Heart right ventricle (tissue), 16 donors: ENCODE measurements at regions not wholly inside any gene's neighbourhood (a gene's known extent, or its start where the extent isn't known, plus 50 kb on each side); places are given as distances from the start of the nearest gene placed in this dataset.

Experiments used
- ATAC-seq, 8 donors: fragments of 200-7000 bp; cut with Tn5 transposase; one replicate each; pipeline ENCODE4 v1.9.1; 2020; ENCODE audit warnings: mild to moderate bottlenecking in 8 of 8, moderate library complexity in 8 of 8, moderate number of reproducible peaks in 1 of 8
- DNase-seq, 2 donors: peaks; one replicate each; pipeline ENCODE4 v3.0.0-alpha.2; 2020
- H3K27ac ChIP-seq, 10 donors: fragments of 200-600 bp; sonication (generic) in 2 of 10; one replicate each; pipeline versions ENCODE4 v1.5.0 to v1.8.0; 2020 to 2022; ENCODE audit warnings: mild to moderate bottlenecking in 3 of 10
- H3K27me3 ChIP-seq, 7 donors: fragments of 200-600 bp; one replicate each; pipeline ENCODE4 v1.8.0; 2021 to 2022; ENCODE audit warnings: mild to moderate bottlenecking in 2 of 7
- H3K36me3 ChIP-seq, 9 donors: fragments of 200-600 bp; sonication (generic) in 1 of 9; one replicate each; pipeline versions ENCODE4 v1.5.0 to v1.8.0; 2020 to 2022; ENCODE audit warnings: mild to moderate bottlenecking in 2 of 9
- H3K4me1 ChIP-seq, 9 donors: fragments of 200-600 bp; sonication (generic) in 1 of 9; one replicate each; pipeline versions ENCODE4 v1.5.0 to v1.8.0; 2020 to 2022; ENCODE audit warnings: mild to moderate bottlenecking in 4 of 9
- H3K4me3 ChIP-seq, 10 donors: fragments of 200-600 bp; sonication (generic) in 2 of 10; one replicate each; pipeline versions ENCODE4 v1.5.0 to v1.8.0; 2020 to 2022; ENCODE audit warnings: mild to moderate bottlenecking in 7 of 10, moderate library complexity in 2 of 10
- H3K9me3 ChIP-seq, 11 donors: fragments of 200-600 bp in 10 of 11; sonication (generic) in 2 of 11; one replicate each; pipeline versions ENCODE4 v1.5.0 to v1.8.0; 2013 to 2022; ENCODE audit warnings: mild to moderate bottlenecking in 2 of 11, control low read depth in 1 of 11, moderate library complexity in 1 of 11
- WGBS, 2 donors: extraction: QIAGEN DNeasy Blood & Tissue Kit; methylation state at CpG; one replicate each; pipeline ENCODE4 v1.1.7; 2013; ENCODE audit warnings: inconsistent platforms in 1 of 2; 5-methylcytosine and 5-hydroxymethylcytosine counted together
- intact Hi-C, 10 donors: fragments of 100-400 bp; cut with DNase I; formaldehyde crosslinking; loops; one replicate each; pipeline versions ENCODE4 v1.11.1 to v1.14.2; 2022
- TF ChIP-seq, protein P1 (sequence below), 9 donors: fragments of 200-600 bp; sonication (generic) in 2 of 9; IDR thresholded peaks; one replicate each; pipeline versions ENCODE4 v1.5.0 to v1.8.0; 2021 to 2022; ENCODE audit warnings: antibody characterized with exemption in 9 of 9, mild to moderate bottlenecking in 5 of 9, moderate library complexity in 1 of 9
- donor health status: Arrhythmogenic right ventricular cardiomyopathy.
- donor health status: ischemic (EF 13 %, LVEDD 7.1; RV severe dilation, severe dysfunction).
- donor health status: healthy with polysubstance abuse.
- donor health status: DM: no; HTN: yes; CAD: no.
- donor health status: DM: no; HTN: no; CAD: no.
- donor health status: ischemic (EF 25% LVEDD 6.9; RV normal size, moderate dysfunction).
- donor health status: ischemic (EF 25% LVEDD 5.7; RV mildly dilated, moderate dysfunction).
- donor health status: healthy.
- donor health status: DM: yes; HTN: yes; CAD: no.
- donor health status: Ischemic cardiomyopathy.
- donor health status: ischemic (EF 35%, LVEDD 5.7; RV mildly dilated, moderate dysfunction).
- donor health status: nonischemic (EF 11% LVEDD 7.7; RV severe dilation, severe dysfunction).
- donor health status: DM: yes; HTN: yes; CAD: no.
- donor health status: PGD.
- donor health status: ischemic (EF 29% LVEDD 5.4; RV normal size, mild dysfunction).
- donor health status: nonischemic (EF 23%, LVEDD 6.1; RV moderate dilation, normal function).

DNA sequence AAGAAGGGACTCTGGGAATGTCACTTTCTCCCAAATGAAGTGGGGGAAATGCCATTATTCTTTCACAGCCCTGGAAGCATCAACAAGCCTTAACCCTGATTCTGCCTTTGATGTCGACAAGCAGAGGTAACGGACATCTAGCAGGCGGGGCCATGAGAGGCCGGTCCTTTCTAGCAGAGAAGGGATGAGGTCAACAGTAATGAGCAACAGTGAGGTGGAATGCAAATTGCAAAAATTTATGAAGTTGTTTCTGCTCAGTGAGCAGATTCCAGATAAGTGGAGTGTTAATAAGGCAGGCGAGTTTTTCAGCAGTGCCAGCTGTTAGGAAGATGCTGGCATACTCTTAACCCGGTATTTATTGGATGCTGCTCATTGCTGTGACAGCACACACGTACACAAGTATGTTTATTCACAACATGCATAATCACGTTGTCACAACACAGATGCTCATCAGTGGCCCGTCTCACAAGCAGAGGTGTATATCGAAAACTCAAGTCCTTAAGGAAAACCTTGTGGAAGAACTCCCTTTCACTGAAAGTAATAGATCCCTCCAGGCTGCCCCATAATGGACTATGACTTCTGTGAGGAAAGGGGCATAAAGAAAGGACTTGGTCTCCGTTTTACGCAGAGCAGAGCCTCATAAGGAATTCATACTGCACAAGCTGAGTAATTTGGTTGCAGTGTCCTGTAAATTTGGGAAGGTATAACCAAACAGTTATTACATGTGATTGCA, 329.0 kb downstream of the IGSF11 start:
- no peaks in the 10 kb centered on the region for H3K9me3 ChIP-seq
- no peak for ATAC-seq
- DNase-seq: no peak
- TF ChIP-seq, protein P1, sequence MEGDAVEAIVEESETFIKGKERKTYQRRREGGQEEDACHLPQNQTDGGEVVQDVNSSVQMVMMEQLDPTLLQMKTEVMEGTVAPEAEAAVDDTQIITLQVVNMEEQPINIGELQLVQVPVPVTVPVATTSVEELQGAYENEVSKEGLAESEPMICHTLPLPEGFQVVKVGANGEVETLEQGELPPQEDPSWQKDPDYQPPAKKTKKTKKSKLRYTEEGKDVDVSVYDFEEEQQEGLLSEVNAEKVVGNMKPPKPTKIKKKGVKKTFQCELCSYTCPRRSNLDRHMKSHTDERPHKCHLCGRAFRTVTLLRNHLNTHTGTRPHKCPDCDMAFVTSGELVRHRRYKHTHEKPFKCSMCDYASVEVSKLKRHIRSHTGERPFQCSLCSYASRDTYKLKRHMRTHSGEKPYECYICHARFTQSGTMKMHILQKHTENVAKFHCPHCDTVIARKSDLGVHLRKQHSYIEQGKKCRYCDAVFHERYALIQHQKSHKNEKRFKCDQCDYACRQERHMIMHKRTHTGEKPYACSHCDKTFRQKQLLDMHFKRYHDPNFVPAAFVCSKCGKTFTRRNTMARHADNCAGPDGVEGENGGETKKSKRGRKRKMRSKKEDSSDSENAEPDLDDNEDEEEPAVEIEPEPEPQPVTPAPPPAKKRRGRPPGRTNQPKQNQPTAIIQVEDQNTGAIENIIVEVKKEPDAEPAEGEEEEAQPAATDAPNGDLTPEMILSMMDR (IDR thresholded peaks at IDR 0.05): no peak
- peaks cover 0 to 4% (median 0%) of the 10 kb centered on the region in 7 donors for H3K27me3 ChIP-seq
- no peaks in the 10 kb centered on the region for H3K4me1 ChIP-seq
- 67 to 74% methylated on average over 12 of the region's 12 CpGs for WGBS, 2 donors
- H3K27ac ChIP-seq: no peak overlapping the region
- intact Hi-C loops: no loop called here
- no peak overlapping the region for H3K4me3 ChIP-seq
- H3K36me3 ChIP-seq: no peaks in the 10 kb centered on the region

DNA sequence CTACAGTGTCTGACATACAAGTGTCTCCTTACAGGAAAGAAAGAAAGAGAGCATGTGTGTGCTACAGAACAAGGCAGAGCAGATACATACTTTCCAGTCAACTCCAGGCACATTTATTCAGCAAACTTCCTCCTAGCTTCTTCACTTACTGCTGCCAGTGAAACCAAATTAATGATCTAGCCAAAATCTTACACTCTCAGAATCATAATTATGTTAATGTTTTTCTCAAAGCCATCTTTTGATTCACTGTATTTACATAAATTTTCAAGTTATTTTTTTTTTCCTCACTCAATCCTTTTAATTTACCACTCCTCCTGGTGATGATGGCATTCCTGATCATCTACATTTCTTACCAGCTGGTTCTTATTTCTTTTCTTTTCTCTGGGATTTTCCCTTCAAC, 326.7 kb downstream of the IGSF11 start:
- Histone ChIP-seq H3K27me3 (peaks cover 0 to 4% (median 0%) of the 10 kb centered on the region in 7 donors), H3K4me3 (no peak overlapping the region), H3K27ac (no peak overlapping the region), H3K4me1 (no peaks in the 10 kb centered on the region), H3K9me3 (no peaks in the 10 kb centered on the region), H3K36me3 (no peaks in the 10 kb centered on the region)
- DNase-seq (no peak), ATAC-seq (no peak)
- TF ChIP-seq, protein P1 (IDR thresholded peaks at IDR 0.05): no peak
- intact Hi-C loops: no loop called here

DNA sequence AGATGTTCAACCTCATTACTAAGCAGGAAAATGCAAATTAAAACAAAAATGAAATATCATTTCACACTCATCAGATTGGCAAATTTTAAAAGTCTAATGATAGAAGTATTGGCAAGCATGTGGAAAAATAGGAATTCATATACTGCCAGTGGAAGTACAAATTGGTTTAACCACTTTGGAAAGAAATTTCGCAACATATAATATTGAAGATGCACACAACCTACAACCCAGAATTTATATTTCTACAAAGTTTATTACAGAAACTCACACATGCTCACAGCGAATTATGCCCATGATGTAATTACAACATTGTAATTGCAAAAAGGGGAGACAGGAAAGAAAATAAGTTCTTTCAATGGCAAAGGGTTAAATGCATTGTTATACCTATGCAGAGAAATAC, 324.1 kb downstream of the IGSF11 start:
- no peak for DNase-seq
- WGBS, 2 donors: 85 to 89% methylated on average over 2 of the region's 2 CpGs
- no peak for ATAC-seq
- intact Hi-C loops: no loop called here
- Histone ChIP-seq H3K27me3 (peaks cover 0 to 4% (median 0%) of the 10 kb centered on the region in 7 donors), H3K9me3 (no peaks in the 10 kb centered on the region), H3K27ac (no peak overlapping the region), H3K36me3 (no peaks in the 10 kb centered on the region), H3K4me1 (no peaks in the 10 kb centered on the region), H3K4me3 (no peak overlapping the region)
- TF ChIP-seq, protein P1 (IDR thresholded peaks at IDR 0.05): no peak

DNA sequence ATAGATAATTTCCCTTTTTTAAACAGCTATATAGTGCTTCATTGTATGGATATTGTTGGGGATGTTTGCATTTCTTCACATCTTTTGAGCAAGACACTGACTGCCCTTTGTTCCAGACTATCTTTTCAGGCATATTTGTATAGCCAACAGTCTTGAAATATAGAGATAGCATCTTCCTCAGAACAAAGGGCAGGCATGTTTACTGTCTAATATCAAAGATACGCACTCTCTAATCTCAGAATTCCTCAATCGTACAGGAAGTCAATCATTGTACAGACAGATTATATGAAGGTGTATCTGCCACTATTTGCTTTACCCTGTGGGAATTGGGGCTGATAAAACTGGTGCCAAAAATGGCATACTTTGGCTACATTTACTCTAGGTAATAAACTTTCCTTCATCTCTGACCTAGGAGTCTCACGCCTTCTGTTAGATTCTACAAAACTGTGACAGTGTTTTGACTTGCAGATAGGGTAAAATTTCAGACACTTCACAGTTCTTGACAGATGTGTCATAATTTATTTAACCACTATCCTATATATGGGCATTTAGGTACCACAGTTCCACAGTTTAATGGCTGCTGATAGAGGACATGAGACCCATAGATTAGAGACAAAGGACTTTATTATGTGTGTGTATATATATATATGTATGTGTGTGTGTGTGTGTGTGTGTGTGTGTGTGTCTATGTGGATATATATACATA, 321.0 kb downstream of the IGSF11 start:
- Histone ChIP-seq H3K4me1 (no peaks in the 10 kb centered on the region), H3K27me3 (no peaks in the 10 kb centered on the region), H3K36me3 (no peaks in the 10 kb centered on the region), H3K27ac (no peak overlapping the region), H3K9me3 (no peaks in the 10 kb centered on the region), H3K4me3 (no peak overlapping the region)
- ATAC-seq: no peak
- 66 to 68% methylated on average over 3 of the region's 3 CpGs for WGBS, 2 donors
- intact Hi-C loops: no loop called here
- TF ChIP-seq, protein P1 (IDR thresholded peaks at IDR 0.05): no peak
- DNase-seq: no peak
